GM18498 (cell line): ENCODE measurements at regions not wholly inside any gene's neighbourhood (a gene's known extent, or its start where the extent isn't known, plus 50 kb on each side); places are given as distances from the start of the nearest gene placed in this dataset.
"Not testable (repeated sequence)": the region's sequence is repeated elsewhere in the genome, so short reads cannot be mapped to it uniquely, and the experiment has no call there.

Source experiments
- ATAC-seq: cut with Tn5 transposase; IDR thresholded peaks from one replicate; pipeline ENCODE4 v1.9.1; 2021; ENCODE audit warnings: mild to moderate bottlenecking, moderate library complexity; ENCODE audit not compliant: unreplicated experiment

DNA sequence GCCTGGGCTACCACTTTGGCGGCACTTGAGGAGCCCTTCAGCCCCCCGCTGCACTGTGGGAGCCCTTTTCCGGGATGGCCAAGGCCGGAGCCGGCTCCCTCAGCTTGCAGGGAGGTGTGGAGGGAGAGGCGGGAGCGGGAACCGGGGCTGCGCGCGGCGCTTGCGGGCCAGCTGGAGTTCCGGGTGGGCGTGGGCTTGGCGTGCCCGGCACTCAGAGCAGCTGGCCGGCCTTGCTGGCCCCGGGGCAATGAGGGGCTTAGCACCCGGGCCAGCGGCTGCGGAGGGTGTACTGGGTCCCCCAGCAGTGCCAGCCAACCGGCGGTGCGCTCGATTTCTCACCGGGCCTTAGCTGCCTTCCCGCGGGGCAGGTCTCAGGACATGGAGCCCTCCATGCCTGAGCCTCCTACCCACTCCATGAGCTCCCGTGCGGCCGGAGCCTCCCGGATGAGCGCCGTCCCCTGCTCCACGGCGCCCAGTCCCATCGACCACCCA, 1602.9 kb upstream of the PCDH7 start:
- not testable (repeated sequence) for ATAC-seq

DNA sequence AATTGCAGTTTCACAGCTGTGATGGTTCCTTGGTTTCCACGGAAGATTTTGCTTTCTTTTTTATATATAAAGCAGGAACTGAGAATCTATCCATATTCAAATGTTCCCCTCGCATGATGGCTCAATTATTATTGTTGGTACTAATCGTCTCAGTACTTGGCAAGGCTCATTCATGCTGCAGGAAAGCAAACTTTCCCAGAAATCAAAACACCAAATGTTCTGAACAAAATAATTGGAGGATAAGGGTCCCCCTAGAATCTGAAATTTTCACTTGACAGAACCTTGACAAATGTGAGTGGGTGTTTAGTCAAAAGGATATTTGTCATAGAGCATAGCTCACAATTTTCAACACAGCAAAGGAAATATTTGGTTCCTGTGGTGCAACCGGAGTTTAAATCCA, 1598.6 kb upstream of the PCDH7 start:
- no peak for ATAC-seq

DNA sequence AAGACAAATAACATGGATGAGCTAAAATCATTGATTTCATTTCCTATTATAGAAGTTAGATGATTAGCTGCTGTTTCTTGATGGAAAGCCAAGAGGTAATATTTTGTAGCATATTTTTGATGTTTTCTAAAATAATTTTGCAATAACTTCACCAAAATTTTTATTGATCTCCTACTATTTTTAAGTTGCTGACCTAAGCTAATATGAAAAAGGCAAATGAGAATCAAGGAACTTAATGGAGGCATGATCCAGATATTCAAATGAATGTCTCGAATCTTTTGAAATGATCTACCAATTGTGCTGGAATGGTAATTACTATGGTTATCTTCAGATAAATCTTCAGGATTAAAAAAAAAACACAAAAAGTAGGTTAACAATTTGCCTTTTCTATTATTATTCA, 1591.4 kb upstream of the PCDH7 start:
- no peak for ATAC-seq

DNA sequence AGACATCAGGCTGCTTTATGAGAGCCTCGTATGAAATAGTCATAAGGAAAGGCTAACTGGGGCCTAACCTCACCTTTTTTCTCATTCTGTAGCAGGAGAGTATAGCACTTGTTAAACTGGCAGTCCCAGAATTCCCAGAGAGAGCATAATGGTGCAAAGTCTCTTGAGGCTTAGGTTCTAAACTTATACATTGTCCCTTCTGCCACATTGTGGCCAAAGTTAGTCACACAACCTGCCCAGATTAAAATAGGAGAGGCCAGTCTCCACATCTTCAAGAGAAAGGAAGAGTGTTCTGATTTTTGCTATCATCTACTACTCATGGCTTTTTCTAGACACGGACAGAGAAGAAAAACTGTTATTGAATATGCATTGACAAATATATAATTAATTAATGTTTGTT, 1588.9 kb upstream of the PCDH7 start:
- ATAC-seq, result no peak

DNA sequence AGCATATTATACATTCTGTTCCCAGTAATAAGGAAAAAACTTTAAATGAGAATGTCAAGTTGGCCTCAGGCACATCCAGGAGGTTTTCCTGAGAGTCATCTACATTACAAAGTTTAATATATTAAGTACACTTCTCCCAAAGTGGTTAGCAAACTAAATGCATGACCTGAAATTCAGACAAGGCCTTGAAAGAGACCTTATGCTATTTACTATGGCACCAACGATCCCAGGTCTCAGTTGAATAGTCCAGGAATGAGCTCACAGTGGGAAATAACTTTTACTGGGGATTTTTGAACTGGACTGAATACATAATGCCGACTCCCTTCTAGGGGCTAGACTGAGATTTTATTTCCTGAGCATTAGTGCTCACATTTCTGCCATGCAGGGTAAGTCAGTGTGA, 1577.5 kb upstream of the PCDH7 start:
- no peak for ATAC-seq

DNA sequence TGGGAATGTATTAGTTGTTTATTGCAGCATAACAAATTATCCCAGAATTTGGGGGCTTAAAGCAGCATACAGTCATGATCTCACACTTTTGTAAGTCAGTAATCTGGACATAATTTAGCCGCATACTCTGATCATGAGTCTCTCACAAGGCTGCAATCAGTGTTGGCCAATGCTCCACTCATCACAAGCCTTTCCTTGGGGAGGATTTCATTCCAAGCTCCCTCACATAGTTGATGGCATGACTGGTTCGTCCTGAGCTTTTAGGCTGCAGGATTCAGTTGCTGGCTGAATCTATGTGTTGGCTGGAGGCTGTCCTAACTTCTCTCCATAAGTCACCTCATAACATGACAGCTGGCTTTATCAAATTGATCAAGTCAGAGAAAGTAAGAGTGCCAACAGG, 1568.6 kb upstream of the PCDH7 start:
- no peak for ATAC-seq

DNA sequence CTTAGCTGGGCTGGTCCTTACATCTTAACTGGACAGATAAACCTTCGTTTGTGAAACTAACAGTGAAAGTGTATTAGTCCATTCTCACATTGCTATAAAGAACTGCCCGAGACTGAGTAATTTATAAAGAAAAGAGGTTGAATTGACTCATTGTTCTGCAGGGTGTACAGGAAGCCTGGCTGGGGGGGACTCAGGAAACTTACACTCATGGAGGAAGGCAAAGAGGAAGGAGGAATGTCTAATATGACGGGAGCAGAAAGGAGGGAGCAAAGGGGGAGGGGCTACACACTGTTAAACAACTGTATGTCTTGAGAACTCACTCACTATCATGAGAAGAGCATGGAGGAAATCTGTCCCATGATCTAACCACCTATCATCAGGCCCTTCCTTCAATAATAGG, 1566.5 kb upstream of the PCDH7 start:
- ATAC-seq, result no peak

DNA sequence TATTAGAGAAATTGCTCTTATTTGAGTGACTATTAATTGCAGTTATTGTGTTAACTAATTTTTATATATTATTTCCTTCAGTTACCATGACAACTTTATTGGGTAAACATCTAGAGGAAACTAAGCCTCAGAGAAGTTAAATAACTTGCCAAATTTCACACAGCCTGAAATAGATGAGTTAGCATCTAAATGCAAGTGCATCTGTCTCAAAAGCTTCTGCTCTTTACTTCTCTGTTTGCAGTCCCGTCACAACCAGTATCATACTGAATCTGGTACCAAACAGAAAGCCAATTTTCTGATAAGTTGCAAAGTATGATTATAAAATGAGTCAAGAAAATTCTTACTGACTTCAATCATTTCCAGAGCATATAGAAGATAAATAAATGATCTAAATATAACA, 1544.9 kb upstream of the PCDH7 start:
- ATAC-seq, result no peak

DNA sequence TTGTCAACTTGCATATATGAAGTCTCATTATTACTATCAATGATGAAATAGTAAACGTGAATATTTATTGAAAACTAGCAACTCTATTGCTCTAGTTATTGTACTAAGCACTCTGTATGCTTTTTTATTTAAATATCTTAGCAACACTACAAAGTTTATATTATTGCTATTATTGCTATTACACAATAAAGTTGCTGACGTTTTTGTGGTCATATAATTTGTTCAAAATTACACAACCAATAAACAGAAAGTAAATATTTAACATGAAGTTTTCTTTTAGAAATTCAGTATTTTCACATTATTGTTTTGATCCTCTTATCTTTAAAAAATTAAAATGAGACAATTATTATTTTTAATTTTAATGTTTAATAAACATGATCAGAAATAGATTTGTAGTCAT, 1521.1 kb upstream of the PCDH7 start:
- no peak for ATAC-seq

DNA sequence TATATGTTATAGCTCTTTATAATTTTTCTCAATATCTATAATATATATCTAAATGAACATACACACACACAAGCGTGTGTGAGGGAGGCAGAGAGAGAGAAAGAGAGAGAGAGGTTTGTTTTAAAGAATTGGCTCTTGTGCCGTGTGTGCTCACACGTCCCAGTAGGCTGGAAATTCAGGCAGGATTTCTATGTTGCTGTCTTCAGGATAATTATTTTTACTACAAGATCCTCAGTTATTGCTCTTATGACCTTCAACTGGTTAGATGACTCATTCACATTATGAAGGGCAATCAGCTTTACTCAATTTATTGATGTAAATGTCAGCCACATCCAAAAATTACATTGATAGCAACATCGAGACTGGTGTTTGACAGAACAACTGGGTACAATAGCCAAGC, 1520.7 kb upstream of the PCDH7 start:
- no peak for ATAC-seq

DNA sequence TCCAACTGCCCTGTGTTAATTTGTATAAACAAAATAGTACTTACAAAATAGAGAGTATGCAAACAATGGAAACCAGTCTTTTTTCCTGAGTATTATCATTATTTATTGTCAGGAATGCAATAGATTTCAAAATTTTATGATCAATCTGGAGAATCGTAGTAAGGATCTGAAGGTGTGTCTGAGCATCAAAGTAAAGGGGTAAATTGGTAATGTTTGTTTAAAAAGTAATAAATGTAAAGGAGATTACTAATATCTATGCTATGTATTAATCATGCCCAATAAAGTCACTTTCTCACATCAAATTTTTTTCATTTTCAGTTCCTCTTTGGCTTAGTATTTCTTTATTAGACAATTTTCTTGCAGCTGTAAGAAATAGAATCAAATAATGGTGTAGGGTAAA, 1507.1 kb upstream of the PCDH7 start:
- no peak for ATAC-seq

DNA sequence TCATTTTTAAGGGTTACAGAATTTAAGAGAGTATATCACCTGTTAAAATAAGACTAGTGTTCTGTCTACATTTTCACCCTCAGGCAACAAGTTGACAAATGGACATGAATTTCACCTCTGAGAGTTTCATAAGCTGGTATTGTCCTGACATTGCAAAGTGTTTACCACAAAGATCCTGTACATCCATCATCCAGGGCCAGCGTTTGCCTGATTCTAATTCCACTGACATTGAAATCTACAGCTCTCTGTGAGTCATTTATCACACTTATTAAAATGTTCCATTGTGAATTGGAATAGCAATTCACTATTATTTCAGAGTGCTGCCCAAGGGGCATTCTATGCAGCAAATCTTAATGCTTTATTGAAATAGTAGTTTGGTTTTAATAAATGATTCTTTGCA, 1499.4 kb upstream of the PCDH7 start:
- no peak for ATAC-seq

DNA sequence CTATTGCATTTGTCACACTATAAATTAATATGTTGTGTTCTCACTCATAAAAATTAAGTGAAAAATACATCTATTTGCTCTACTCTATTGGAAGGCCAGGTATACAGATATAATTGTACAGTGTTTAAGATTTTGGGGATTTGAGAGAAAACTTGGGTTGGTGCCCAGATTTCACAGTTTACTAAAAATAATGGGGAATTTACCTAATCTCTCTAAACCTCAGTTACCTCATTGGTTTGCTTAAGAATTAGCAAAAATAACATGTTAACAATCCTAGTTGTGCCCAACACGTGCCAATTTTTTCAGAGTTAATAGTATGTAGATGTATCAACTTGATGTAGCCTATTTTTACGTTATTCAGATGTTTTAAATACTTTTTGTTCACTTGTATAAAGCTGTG, 1495.3 kb upstream of the PCDH7 start:
- ATAC-seq, result no peak

DNA sequence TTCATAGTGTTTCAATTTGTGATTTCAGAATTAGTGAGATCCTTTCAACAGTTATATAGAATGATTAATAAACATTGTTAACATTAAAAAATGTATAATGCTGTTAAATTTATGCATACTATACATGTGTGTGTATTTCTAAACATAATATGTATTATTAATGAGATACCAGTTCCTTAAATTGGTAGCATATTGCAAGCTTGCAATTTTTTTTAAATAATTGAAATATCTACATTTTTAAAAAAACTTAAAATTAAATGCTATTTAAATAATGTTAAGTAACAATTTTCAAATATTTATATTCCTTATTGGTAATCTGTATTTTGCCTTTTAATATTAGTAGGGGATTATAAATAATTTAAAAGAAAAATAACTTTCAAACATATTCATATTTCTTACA, 1479.5 kb upstream of the PCDH7 start:
- no peak for ATAC-seq

DNA sequence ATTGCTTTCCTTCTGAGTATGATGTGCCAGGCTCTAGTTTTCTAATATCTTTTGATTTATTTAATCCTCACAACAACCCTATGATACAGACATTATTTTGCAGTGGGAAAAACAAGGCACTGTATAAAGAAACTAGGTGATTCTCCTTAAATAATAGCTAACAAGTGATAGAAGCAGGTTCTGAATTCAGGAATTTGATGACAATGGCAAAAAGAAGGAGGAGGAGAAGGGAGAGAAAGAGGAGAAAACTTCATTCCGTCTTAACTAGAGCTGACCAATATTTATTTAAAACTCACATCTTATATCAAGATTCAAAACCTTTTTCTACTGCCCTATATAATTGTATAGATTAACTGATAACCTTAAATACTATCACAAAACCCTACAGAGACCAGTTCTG, 1477.1 kb upstream of the PCDH7 start:
- ATAC-seq, result no peak

DNA sequence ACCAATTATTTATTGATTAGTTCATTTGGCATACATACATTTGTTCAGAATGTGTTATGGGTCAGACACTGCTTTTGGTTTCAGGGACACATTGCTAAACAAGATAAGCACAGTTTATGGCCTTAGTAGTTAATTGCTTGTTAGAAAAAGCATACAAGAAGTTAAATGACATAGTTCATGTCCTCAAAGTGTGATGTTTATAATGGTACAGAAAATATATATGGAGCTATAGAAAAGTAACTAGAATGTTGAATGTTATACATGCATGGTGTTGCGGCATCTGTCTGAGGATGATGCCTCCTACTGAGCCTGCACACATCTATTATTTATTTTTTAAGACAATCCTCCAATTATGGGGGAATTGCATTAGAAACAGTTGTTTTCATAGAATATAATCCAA, 1476.3 kb upstream of the PCDH7 start:
- ATAC-seq, result no peak

DNA sequence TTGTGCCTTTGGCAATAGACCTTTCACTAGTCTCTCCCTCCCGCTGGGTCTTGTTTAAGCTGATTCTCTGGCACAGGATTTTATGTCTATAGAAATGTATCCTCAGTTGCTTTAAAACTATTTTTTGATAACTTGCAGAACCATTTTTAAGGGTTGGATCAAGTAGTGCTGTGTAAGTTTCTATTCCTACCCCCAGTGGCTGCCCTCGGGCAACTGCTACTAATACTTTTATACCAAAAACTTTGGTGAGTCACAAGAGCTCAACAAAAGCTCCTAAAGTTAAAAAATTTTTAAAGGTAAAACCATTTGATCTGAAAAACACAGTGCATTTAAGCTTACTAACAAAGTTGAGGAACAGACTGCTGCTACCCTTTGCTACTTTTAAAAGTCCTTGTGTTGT, 1460.6 kb upstream of the PCDH7 start:
- no peak for ATAC-seq

DNA sequence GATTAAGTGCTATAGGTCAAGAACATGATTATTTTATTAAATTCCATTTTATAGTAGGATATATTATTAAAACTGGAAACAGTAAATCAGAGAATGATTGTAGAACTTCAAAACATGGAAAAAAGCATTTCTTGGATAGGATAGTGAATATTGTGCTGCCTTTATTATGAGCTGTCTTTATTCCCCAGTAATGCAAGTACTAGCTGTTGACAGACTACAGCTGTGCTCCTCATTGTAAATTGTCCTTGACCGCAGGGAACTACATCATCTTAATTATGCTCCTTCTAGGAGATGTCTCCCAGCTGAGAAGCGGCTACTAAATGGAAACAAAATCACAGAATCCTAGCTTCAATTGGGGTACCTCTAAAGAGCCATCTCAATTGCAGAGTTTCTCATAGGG, 1457.2 kb upstream of the PCDH7 start:
- ATAC-seq, result no peak

DNA sequence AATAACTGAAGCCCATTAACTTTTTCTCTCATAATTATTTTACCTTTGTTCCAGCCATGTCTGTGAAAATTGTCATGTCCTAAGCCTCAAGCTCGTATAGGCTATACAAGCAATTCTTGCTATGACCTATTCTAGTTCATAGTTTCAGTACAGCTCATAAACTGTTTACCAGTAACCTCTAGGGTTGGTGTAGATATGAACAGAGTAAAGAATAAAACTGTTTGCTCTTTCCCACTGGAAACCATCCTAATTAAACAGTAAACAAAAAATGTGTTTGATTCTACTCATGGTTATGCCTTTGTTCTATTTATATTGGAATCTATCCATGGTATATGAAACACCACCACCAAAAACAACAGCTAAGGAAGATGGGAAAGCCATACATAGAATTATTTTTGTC, 1444.0 kb upstream of the PCDH7 start:
- no peak for ATAC-seq

DNA sequence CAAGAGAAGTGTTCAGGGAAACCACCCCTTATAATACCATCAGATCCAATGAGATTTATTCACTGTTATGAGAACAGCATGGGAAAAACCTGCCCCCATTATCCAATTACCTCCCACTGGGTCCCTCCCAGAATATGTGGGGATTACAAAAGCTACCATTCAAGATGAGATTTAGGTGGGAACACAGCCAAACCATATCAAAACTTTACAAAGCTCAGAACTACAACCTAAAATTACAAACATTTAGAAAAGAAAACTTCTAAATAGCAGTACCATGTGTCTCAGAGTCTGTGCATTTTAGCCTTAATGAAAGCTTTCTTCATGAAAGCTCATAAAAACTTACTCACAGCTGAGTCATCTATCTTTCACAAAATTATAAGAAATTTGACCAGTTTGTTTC, 1442.8 kb upstream of the PCDH7 start:
- no peak for ATAC-seq

DNA sequence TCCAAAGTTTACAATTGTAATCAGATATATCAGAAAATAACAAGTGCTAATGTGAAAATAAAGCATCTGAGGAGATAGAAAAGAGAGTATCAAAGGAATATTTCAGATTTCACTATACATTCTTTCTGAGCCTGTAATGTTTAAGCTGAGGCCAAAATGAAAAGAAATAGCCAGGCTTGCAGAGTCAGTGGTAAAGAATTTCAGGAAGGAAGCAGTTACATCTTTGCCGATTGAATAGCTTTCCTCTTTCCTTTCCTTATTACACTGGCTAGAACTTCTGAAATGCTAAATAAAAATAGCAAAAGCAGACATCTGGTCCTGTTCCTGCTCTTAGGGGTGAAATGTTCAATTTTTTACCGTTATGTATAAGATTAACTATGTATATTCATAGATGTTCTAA, 1441.6 kb upstream of the PCDH7 start:
- no peak for ATAC-seq

DNA sequence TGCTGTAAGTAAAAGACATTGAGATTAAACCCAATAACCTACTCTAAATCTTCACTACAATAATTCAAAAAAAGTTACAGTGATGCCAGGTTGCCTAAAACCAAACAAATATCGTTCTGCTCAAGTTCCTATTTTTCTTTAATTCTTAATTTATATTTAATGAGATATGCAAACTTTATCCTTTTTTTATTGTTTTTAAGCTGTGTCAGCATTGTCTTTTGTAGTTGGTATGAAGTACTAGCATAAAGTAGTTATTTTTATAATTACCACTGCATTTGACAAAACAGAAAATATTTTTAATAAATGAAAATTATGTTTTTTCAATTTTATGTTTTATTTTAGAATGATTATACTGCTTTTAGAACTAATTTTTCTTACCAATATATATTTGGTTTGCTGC, 1431.1 kb upstream of the PCDH7 start:
- ATAC-seq, result no peak

DNA sequence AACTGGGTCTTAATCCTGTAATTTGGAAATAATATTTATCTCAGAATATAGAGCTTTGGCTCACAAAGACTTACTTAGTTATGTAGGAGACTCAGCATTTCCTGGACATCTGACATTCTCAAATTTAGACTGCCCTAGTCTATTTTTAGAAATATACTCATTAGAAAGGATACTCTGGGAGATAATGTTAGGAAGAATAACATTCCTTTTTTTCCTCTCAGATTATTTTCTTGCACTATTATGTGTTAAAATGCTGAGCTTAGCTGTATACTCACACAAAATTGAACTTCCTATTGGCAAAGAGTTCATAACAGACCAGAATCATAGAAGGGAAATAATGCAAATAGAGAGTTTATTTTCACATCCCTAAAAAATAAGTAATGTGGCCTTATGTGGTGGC, 1424.9 kb upstream of the PCDH7 start:
- no peak for ATAC-seq

DNA sequence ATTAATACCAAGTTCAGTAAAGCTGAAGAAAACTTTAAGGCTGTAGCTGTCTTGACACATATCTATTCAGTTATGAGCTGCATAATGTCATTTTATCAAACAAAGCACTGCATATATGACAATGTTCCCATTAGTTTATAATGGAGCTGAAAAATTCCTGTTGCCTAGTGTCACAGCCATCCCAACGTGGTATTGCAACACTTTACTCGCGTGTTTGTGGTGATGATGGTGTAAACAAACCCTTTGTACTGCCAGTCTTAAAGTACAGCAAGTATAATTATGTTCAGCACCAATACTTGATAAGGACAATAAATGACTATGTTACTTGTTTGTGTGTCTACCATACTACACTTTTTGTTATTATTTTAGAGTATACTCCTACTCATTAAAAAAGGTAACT, 1415.6 kb upstream of the PCDH7 start:
- no peak for ATAC-seq
